ENCODE measurements at regions not wholly inside any gene's neighbourhood (a gene's known extent, or its start where the extent isn't known, plus 50 kb on each side); places are given as distances from the start of the nearest gene placed in this dataset.

GRCh38 chr6:12566618-12567123 is 149.9 kb upstream of the PHACTR1 start (continued):
- TF ChIP-seq AFF4 (CRISPR knock-in tag; IDR thresholded peaks at IDR 0.05; ENCODE audit: borderline replicate concordance) = no peak

GRCh38 chr6:12567682-12568081 is 148.9 kb upstream of the PHACTR1 start:
- DNase-seq (ENCODE audit: low spot score) (no peak), ATAC-seq (no peak)
- H3K4me3 Mint-ChIP-seq = no peak overlapping the region
- 0 out of 2 replicates have a peak, but pooled peaks cover under 1% of the 10 kb centered on the region for H3K36me3 Mint-ChIP-seq
- no peak overlapping the region for H3K27ac Mint-ChIP-seq
- H3K4me1 Mint-ChIP-seq = no peaks in the 10 kb centered on the region
- ChIA-PET CTCF (interaction anchor here (0.6 kb wide), 1 partner anchor 257 kb away, joined by 3 read pairs; no protein-coding TSS in a partner anchor), POLR2A (no interaction called here)
- H3K9me3 Mint-ChIP-seq = peaks cover 18% of the 10 kb centered on the region
- H3K27me3 Mint-ChIP-seq (ENCODE audit: low read depth) = no peaks in the 10 kb centered on the region
- TF ChIP-seq PRDM15 (CRISPR knock-in tag; IDR thresholded peaks at IDR 0.05) (no peak), ZBTB21 (CRISPR knock-in tag; IDR thresholded peaks at IDR 0.05; ENCODE audit: borderline replicate concordance) (no peak), ZNF671 (CRISPR knock-in tag; IDR thresholded peaks at IDR 0.05) (no peak), ZNF425 (CRISPR knock-in tag; conservative IDR thresholded peaks at IDR 0.05) (no peak), EMX1 (CRISPR knock-in tag; IDR thresholded peaks at IDR 0.05) (no peak), CDX4 (CRISPR knock-in tag; IDR thresholded peaks at IDR 0.05; ENCODE audit: borderline replicate concordance) (no peak), ZNF232 (CRISPR knock-in tag; IDR thresholded peaks at IDR 0.05) (no peak), ZSCAN18 (CRISPR knock-in tag; IDR thresholded peaks at IDR 0.05) (no peak), FOXJ3 (CRISPR knock-in tag; IDR thresholded peaks at IDR 0.05; ENCODE audit: borderline replicate concordance) (no peak), ZBTB43 (CRISPR knock-in tag; IDR thresholded peaks at IDR 0.05) (no peak), HMGXB4 (CRISPR knock-in tag; IDR thresholded peaks at IDR 0.05) (no peak), NFYB (CRISPR knock-in tag; conservative IDR thresholded peaks at IDR 0.05; ENCODE audit: low read depth) (no peak), HMGA2 (CRISPR knock-in tag; IDR thresholded peaks at IDR 0.05) (no peak), ETV6 (CRISPR knock-in tag; IDR thresholded peaks at IDR 0.05) (no peak), AFF4 (CRISPR knock-in tag; IDR thresholded peaks at IDR 0.05; ENCODE audit: borderline replicate concordance) (no peak), MAX (CRISPR knock-in tag; IDR thresholded peaks at IDR 0.05) (no peak)
